ENCODE measurements at regions not wholly inside any gene's neighbourhood (a gene's known extent, or its start where the extent isn't known, plus 50 kb on each side); places are given as distances from the start of the nearest gene placed in this dataset.
A peak's percentile ranks its signal among the peaks of the same experiment; 100 is the strongest.

DNA sequence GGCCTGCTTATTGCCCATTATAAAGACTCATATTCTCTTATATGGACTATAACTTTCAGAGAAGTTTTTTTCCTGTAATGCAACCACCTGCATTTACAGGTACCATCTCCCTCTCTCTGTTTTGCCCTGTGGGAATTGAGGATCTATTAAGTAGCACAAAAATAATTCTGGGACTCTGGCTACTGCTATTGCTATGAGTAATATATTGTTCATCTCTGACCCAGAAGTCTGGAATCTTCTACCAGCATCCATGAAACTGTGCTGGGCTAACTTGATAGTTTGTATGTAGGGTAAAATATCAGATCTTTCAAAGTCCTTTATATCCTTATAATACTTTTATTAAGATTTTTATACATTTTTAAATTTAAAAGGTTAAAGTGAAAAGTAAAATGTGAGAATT is 607.2 kb downstream of the EFNA5 start:
- H3K9ac ChIP-seq (ENCODE audit: low read depth, low read length): no peak overlapping the region
- H3K27me3 ChIP-seq (ENCODE audit: control insufficient read depth, insufficient read depth, low read length): no peaks in the 10 kb centered on the region
- H3K4me3 ChIP-seq (ENCODE audit: low read length): no peak overlapping the region
- H3K4me2 ChIP-seq (ENCODE audit: low read length): no peak overlapping the region
- H3K9me3 ChIP-seq (replicated peaks; ENCODE audit: low read length): no peaks in the 10 kb centered on the region
- H3K36me3 ChIP-seq (ENCODE audit: insufficient read depth, low read length): no peaks in the 10 kb centered on the region
- H3K4me1 ChIP-seq (ENCODE audit: control insufficient read depth, insufficient read depth, low read length): peaks cover 5% of the 10 kb centered on the region

DNA sequence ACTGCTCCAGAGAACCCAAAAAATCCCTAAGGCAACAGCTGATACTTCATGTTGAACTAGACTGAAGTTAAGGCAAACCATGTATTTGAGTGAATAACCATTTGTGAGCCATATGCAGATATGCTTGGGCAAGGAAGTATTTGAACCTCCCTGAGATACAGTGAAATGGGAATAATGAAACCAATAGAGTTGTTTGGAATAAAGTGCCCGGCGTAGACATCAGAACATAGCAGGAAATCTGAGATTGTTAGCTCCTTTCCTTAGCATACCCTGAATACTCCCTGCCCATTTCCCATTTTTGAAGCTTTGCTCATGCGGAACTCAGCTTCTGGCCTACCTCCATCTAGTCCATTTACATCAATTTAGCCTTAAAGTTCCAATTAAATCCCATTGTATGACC is 611.9 kb downstream of the EFNA5 start:
- H3K4me3 ChIP-seq (ENCODE audit: low read length): no peak overlapping the region
- peaks cover 1% of the 10 kb centered on the region for H3K4me1 ChIP-seq (ENCODE audit: control insufficient read depth, insufficient read depth, low read length)
- no peaks in the 10 kb centered on the region for H3K36me3 ChIP-seq (ENCODE audit: insufficient read depth, low read length)
- H3K9ac ChIP-seq (ENCODE audit: low read depth, low read length): no peak overlapping the region
- no peaks in the 10 kb centered on the region for H3K27me3 ChIP-seq (ENCODE audit: control insufficient read depth, insufficient read depth, low read length)
- H3K4me2 ChIP-seq (ENCODE audit: low read length): no peak overlapping the region
- H3K9me3 ChIP-seq (replicated peaks; ENCODE audit: low read length): no peaks in the 10 kb centered on the region

DNA sequence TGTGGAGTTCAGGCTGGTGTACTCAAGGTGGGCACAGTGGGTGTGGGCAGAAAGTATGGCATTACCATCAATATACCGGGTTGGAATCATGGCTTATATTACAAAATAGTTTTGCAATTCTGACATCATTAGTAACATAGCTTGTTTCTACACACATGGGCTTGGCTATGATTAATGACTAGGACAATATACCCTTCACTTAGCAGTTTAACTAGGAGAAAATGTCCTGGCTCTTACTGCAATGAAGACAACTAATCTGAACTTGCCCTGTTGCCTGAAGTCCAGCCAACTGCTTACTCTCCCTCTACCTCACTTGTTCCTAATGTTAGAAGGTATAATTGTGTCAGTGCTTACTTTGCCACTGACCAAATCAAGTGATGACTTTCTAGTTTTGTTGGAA is 612.5 kb downstream of the EFNA5 start:
- H3K36me3 ChIP-seq (ENCODE audit: insufficient read depth, low read length): no peaks in the 10 kb centered on the region
- no peaks in the 10 kb centered on the region for H3K9me3 ChIP-seq (replicated peaks; ENCODE audit: low read length)
- H3K4me2 ChIP-seq (ENCODE audit: low read length): no peak overlapping the region
- H3K4me1 ChIP-seq (ENCODE audit: control insufficient read depth, insufficient read depth, low read length): no peaks in the 10 kb centered on the region
- no peak overlapping the region for H3K4me3 ChIP-seq (ENCODE audit: low read length)
- no peak overlapping the region for H3K9ac ChIP-seq (ENCODE audit: low read depth, low read length)
- H3K27me3 ChIP-seq (ENCODE audit: control insufficient read depth, insufficient read depth, low read length): no peaks in the 10 kb centered on the region

DNA sequence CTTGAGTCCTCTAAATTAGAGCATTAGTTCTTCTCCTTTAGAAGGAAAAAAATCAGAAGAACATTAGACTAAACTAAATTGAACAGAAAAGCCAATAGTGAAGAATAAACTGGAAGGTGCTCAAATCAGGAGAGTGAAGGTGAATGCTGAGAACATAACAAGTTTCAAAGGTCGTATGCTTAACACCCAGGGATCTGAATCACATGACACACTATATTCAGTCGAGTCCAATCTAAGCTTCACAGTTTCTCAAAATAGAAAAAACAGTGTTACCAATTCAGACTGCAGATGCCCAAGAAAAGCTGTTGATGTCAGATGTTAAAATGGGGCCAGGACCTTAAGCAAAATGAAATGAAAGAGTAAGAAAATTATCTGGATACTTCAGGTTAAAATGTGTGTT is 614.5 kb downstream of the EFNA5 start:
- H3K36me3 ChIP-seq (ENCODE audit: insufficient read depth, low read length): no peaks in the 10 kb centered on the region
- no peaks in the 10 kb centered on the region for H3K27me3 ChIP-seq (ENCODE audit: control insufficient read depth, insufficient read depth, low read length)
- no peak overlapping the region for H3K4me2 ChIP-seq (ENCODE audit: low read length)
- no peaks in the 10 kb centered on the region for H3K4me1 ChIP-seq (ENCODE audit: control insufficient read depth, insufficient read depth, low read length)
- H3K9me3 ChIP-seq (replicated peaks; ENCODE audit: low read length): no peaks in the 10 kb centered on the region
- no peak overlapping the region for H3K4me3 ChIP-seq (ENCODE audit: low read length)
- H3K9ac ChIP-seq (ENCODE audit: low read depth, low read length): no peak overlapping the region

DNA sequence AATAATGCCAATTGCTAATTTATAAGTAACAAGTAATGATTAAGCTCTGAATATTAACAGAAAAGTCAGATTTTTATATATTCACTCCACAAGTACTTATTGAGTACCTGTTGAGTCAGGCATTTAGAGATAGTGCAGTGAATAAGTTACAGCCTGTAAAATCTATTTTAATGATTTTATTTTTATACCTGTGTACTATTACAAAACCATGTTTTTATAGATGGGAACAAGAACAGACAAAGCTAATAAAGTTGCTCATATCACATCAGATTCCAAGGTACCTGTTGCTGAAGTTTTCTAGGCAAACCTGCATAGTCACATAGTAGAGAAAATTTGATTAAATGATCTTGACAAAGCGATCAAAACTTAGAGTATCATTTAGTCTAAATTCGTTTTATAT is 623.7 kb downstream of the EFNA5 start:
- H3K4me3 ChIP-seq (ENCODE audit: low read length): no peak overlapping the region
- H3K27me3 ChIP-seq (ENCODE audit: control insufficient read depth, insufficient read depth, low read length): no peaks in the 10 kb centered on the region

DNA sequence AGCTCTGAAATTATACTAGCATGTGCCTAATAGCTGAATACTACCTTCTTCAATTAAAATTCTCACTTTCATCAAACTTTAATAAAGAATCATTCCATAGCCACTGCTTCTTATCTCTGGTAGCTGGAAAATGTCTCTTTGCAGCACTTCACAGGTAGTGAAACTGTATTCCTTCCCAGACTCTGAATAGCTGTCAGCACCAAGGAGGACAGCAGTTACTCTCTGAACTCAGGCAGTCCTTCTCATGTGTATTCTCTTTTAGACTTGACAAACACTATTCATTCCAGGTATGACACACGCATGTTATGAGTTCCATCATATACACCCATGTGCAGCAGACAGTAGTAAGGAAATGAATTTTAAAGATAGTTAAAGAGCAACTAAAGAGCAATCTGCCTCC is 627.1 kb downstream of the EFNA5 start:
- Histone ChIP-seq H3K4me2 (ENCODE audit: low read length) (no peak overlapping the region), H3K9me3 (replicated peaks; ENCODE audit: low read length) (no peaks in the 10 kb centered on the region), H3K4me3 (ENCODE audit: low read length) (no peak overlapping the region), H3K36me3 (ENCODE audit: insufficient read depth, low read length) (no peaks in the 10 kb centered on the region), H3K4me1 (ENCODE audit: control insufficient read depth, insufficient read depth, low read length) (no peaks in the 10 kb centered on the region), H3K9ac (ENCODE audit: low read depth, low read length) (no peak overlapping the region), H3K27me3 (ENCODE audit: control insufficient read depth, insufficient read depth, low read length) (no peaks in the 10 kb centered on the region)

More for the DNA sequence above, 623.7 kb downstream of the EFNA5 start:
- Histone ChIP-seq H3K9me3 (replicated peaks; ENCODE audit: low read length) (no peaks in the 10 kb centered on the region), H3K4me2 (ENCODE audit: low read length) (no peak overlapping the region), H3K36me3 (ENCODE audit: insufficient read depth, low read length) (no peaks in the 10 kb centered on the region), H3K4me1 (ENCODE audit: control insufficient read depth, insufficient read depth, low read length) (no peaks in the 10 kb centered on the region), H3K9ac (ENCODE audit: low read depth, low read length) (no peak overlapping the region)

DNA sequence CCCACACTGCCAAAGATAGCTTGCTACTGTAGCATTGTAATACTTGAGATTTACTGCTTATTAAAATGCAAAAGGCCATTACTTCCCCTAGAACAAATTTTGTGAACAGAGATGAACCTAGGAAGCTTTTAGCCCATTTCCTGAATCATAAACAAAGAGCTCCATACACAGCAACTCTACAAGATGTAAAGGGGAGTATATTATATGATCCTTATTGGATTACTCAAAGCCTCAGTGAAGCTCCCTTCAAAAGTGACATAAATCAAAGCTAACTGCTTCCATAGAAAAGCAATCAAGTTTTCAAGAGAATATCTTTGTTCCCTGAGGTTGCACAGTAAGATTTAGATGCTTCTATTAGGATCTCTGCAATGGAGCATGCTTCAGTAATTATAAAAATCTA is 629.8 kb downstream of the EFNA5 start:
- H3K4me3 ChIP-seq (ENCODE audit: low read length): no peak overlapping the region
- H3K27me3 ChIP-seq (ENCODE audit: control insufficient read depth, insufficient read depth, low read length): no peaks in the 10 kb centered on the region
- H3K9me3 ChIP-seq (replicated peaks; ENCODE audit: low read length): no peaks in the 10 kb centered on the region
- no peak overlapping the region for H3K4me2 ChIP-seq (ENCODE audit: low read length)
- no peaks in the 10 kb centered on the region for H3K4me1 ChIP-seq (ENCODE audit: control insufficient read depth, insufficient read depth, low read length)
- no peak overlapping the region for H3K9ac ChIP-seq (ENCODE audit: low read depth, low read length)
- no peaks in the 10 kb centered on the region for H3K36me3 ChIP-seq (ENCODE audit: insufficient read depth, low read length)

DNA sequence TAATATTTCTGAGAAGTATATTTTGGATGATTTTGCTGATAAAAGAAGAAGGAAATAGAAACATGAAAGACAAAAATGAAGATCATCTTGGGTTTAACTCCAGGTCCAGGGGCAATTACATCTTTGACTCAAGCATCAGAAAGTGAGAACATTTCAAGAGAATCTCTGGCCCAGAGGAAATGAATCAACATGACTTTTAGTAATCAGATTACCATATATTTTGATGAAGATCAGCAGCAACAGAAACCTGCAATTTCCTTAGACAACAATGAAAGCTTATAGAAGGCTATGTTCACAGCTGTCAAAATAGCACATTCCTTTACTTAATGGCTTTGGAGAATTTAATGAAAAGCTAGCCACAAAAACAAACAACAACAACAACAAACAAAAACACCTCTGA is 638.1 kb downstream of the EFNA5 start:
- Histone ChIP-seq H3K4me3 (ENCODE audit: low read length) (peak overlapping the region; percentile 25), H3K9me3 (replicated peaks; ENCODE audit: low read length) (no peaks in the 10 kb centered on the region), H3K27me3 (ENCODE audit: control insufficient read depth, insufficient read depth, low read length) (no peaks in the 10 kb centered on the region), H3K4me1 (ENCODE audit: control insufficient read depth, insufficient read depth, low read length) (peaks cover 6% of the 10 kb centered on the region), H3K9ac (ENCODE audit: low read depth, low read length) (no peak overlapping the region), H3K36me3 (ENCODE audit: insufficient read depth, low read length) (no peaks in the 10 kb centered on the region), H3K4me2 (ENCODE audit: low read length) (peak overlapping the region; percentile 52)

DNA sequence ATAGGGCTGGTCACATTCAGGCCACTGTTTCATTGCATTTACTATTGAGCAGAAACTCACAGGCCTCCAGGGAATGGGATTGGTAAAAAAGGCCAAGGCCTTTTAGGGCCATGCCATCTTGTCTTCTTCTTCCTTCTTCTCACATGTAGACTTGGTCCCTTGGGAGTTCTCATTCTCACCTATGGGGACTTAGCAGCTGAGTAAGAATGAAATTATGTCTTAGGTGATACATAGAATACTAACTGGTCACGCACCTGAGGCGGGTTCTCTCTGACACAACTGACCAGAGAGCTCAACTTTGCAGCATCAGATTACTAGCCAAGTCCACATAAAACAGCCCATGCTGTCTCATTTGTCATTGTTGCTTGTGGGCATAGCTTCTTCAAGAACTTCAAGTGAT is 641.8 kb downstream of the EFNA5 start:
- Histone ChIP-seq H3K4me1 (ENCODE audit: control insufficient read depth, insufficient read depth, low read length) (peaks cover 6% of the 10 kb centered on the region), H3K4me3 (ENCODE audit: low read length) (no peak overlapping the region), H3K36me3 (ENCODE audit: insufficient read depth, low read length) (no peaks in the 10 kb centered on the region), H3K27me3 (ENCODE audit: control insufficient read depth, insufficient read depth, low read length) (no peaks in the 10 kb centered on the region), H3K4me2 (ENCODE audit: low read length) (no peak overlapping the region), H3K9me3 (replicated peaks; ENCODE audit: low read length) (no peaks in the 10 kb centered on the region), H3K9ac (ENCODE audit: low read depth, low read length) (no peak overlapping the region)

DNA sequence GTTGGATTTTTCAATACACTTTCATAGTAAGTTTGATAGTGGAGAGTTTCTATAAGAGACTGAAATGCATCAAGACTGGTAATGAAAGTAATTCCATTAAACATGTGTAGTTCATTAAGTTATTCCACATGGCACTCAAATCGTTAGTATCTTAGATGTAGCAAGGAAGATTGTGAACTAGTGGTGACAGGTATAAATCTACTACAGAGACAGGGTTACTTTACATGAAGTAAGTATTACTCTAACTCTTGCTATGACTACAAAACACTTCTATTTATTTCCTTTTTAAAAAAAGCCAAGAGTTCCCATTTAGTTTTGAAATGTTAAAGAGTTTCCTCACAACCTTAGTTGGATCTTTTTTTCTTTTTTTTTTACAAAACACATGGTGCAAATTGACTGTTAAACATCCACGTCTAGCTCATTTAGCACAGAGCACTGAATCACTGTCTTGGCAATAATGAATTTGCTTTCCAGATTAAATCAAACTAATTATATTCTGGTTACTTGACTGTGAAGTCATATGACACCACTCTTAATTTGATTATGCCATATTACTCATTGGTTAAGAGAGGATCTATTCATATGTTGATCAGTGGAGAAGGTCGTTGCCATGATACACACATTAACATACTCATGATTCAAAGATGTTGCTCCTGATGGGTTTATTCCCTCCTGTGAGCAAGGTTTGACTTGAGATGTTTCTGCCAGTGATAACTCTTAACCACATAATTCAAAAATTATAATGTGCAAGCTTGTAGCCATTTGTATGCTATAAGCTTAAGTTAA is 644.8 kb downstream of the EFNA5 start:
- Histone ChIP-seq H3K27me3 (ENCODE audit: control insufficient read depth, insufficient read depth, low read length) (no peaks in the 10 kb centered on the region), H3K36me3 (ENCODE audit: insufficient read depth, low read length) (no peaks in the 10 kb centered on the region), H3K4me3 (ENCODE audit: low read length) (no peak overlapping the region), H3K9me3 (replicated peaks; ENCODE audit: low read length) (no peaks in the 10 kb centered on the region), H3K4me2 (ENCODE audit: low read length) (no peak overlapping the region), H3K4me1 (ENCODE audit: control insufficient read depth, insufficient read depth, low read length) (no peaks in the 10 kb centered on the region), H3K9ac (ENCODE audit: low read depth, low read length) (no peak overlapping the region)

DNA sequence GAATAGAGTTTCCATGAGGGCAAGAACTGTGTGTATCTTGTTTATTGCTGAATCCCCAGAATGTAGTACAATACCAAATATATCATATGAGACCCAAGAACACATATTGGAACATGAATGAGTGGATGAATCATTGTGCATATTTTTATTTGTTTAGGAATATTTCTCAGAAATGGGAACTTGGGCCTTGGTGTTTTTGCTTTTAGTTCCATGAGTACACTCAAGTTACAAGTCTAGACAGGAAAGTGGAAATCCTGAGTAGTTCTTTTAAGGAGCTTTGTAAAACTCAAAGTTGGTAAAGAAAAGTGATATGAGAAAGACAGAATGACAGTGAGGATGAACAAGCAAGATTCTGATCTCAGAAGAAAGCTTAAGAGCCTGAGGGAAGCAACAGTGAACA is 647.0 kb downstream of the EFNA5 start:
- Histone ChIP-seq H3K9ac (ENCODE audit: low read depth, low read length) (no peak overlapping the region), H3K4me3 (ENCODE audit: low read length) (no peak overlapping the region)

DNA sequence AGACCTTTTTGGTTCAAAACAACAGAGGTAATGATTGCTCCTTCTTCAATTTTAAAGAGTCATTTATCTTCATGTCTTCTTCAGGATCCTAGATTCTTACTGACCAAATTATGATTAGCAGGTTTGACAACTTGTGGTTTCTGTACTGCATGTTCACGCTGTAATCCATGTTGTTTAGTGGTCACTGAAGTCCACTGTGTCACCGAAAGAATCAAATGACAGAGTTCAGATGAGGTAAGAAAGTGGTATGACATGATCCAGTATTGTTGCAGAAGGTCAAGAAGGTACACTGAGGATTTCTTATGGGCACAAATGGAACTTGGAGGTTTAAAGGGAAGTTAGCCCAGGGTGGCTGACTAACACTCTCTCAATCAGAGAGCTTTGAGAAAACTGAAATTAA is 649.2 kb downstream of the EFNA5 start:
- Histone ChIP-seq H3K36me3 (ENCODE audit: insufficient read depth, low read length) (no peaks in the 10 kb centered on the region), H3K9me3 (replicated peaks; ENCODE audit: low read length) (no peaks in the 10 kb centered on the region), H3K9ac (ENCODE audit: low read depth, low read length) (no peak overlapping the region)

More for the DNA sequence above, 647.0 kb downstream of the EFNA5 start:
- Histone ChIP-seq H3K4me1 (ENCODE audit: control insufficient read depth, insufficient read depth, low read length) (no peaks in the 10 kb centered on the region), H3K9me3 (replicated peaks; ENCODE audit: low read length) (no peaks in the 10 kb centered on the region), H3K36me3 (ENCODE audit: insufficient read depth, low read length) (no peaks in the 10 kb centered on the region), H3K27me3 (ENCODE audit: control insufficient read depth, insufficient read depth, low read length) (no peaks in the 10 kb centered on the region), H3K4me2 (ENCODE audit: low read length) (no peak overlapping the region)

More for the DNA sequence above, 649.2 kb downstream of the EFNA5 start:
- Histone ChIP-seq H3K27me3 (ENCODE audit: control insufficient read depth, insufficient read depth, low read length) (no peaks in the 10 kb centered on the region), H3K4me1 (ENCODE audit: control insufficient read depth, insufficient read depth, low read length) (no peaks in the 10 kb centered on the region), H3K4me2 (ENCODE audit: low read length) (no peak overlapping the region), H3K4me3 (ENCODE audit: low read length) (no peak overlapping the region)

Measured in skeletal muscle satellite cell (primary cell).